Choroid plexus epithelial cell (primary cell): ENCODE measurements at regions not wholly inside any gene's neighbourhood (a gene's known extent, or its start where the extent isn't known, plus 50 kb on each side); places are given as distances from the start of the nearest gene placed in this dataset.
A peak's percentile ranks its signal among the peaks of the same experiment; 100 is the strongest.

ENCODE experiments used
- DNase-seq: peaks from one replicate; pipeline ENCODE4 v3.0.0-alpha.2; 2010; ENCODE audit warnings: low read depth
- H3K4me3 ChIP-seq: 2 replicates; pipeline ENCODE4 v1.5.1; 2011; ENCODE audit warnings: low read depth, mild to moderate bottlenecking, control low read depth, low read length, moderate library complexity
- TF ChIP-seq, protein P1 (sequence below): conservative IDR thresholded peaks from 2 replicates; pipeline ENCODE4 v1.5.1; 2011; ENCODE audit warnings: low read depth, mild to moderate bottlenecking, control low read depth, inconsistent platforms, low read length, moderate library complexity

DNA sequence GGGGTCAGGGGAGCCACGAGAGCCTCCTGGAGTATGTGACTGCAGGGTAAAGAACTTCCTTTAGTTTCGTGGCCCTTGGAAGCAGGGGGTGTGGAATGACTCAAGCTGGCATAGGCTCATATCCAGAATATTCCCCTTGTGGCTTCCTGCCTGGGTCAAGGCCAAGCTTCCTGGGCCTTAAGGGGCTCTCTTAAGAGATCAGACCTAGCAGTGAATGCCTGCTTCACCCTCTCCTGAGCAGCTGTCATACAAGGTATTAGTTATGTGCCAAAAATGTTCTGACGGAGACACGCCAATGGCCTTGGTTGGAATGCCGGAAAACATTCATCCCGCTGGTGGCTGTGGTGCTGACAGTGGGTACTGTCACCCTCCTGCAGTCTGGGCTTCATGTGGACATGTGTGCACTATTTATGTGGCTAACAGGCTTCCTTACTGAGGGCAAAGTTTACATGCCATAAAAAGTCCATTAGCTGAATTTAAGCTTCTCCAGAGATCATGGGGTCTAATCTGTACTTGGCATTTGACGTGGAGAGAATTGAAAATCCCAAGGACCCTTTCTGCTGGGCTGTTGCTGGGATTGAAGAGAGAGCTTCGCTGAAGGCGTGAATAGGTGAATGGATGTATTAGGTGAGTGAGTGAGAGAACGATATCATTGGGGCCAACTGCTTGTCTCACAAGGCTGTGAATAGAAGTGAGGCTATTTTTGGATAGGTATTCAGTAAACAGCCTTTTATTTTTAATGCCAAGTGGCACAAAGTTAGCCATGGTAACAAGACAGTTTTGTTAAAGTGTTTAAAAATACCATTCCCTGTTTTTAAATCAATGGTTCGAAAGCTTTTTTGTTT, 156.8 kb downstream of the MACROH2A1 start:
- H3K4me3 ChIP-seq, result no peak overlapping the region
- no peak for DNase-seq
- TF ChIP-seq, protein P1, sequence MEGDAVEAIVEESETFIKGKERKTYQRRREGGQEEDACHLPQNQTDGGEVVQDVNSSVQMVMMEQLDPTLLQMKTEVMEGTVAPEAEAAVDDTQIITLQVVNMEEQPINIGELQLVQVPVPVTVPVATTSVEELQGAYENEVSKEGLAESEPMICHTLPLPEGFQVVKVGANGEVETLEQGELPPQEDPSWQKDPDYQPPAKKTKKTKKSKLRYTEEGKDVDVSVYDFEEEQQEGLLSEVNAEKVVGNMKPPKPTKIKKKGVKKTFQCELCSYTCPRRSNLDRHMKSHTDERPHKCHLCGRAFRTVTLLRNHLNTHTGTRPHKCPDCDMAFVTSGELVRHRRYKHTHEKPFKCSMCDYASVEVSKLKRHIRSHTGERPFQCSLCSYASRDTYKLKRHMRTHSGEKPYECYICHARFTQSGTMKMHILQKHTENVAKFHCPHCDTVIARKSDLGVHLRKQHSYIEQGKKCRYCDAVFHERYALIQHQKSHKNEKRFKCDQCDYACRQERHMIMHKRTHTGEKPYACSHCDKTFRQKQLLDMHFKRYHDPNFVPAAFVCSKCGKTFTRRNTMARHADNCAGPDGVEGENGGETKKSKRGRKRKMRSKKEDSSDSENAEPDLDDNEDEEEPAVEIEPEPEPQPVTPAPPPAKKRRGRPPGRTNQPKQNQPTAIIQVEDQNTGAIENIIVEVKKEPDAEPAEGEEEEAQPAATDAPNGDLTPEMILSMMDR, result no peak

DNA sequence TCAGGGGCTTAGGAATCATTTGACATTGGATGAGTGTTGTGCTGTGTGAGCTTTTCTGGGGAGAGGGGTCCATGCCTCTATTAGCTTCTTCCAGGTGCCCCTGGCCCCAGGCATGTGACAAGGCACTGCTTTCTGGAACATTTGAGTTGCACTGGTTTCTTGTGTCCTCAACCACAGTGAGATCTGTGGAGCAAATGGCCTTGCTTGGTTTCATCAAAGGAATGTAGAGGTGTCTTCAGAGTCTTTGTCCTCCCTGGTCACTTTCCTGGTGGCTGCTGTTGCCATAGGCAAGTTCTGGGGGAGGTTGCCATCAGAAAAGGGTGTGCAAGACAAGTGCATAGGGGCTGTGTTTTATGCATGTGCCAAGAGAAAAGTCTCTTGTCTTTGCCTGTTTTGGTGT, 157.5 kb downstream of the MACROH2A1 start:
- H3K4me3 ChIP-seq, result no peak overlapping the region
- no peak for DNase-seq
- TF ChIP-seq, protein P1, result no peak

DNA sequence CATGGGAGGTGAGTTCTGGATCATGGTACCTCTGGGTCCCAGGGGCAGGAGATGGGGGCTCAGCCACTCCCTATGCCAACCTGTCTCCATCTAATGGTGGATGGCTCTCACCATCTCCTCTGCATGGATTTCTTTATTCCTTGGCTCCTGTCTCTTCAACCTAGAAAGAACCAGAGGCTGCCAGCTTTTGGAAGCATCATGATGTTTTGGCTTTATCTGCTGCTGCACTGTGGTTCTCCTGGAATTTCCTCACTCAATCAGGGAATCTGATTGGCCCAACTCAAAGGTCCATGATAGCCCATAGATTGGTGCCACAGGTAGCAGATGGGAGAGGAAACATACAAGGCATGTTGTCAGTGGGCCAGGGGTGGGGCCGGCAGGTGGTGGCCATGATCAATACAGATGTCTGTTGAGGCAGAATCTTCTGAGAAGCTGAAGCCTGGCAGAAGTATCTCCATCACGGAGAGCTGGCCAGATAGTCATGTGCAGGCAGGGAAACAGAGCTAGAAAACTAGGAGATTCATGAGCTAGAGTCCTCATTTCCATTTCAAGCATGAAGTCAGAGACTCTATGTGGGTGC, 158.2 kb downstream of the MACROH2A1 start:
- DNase-seq, result no peak
- H3K4me3 ChIP-seq, result no peak overlapping the region
- TF ChIP-seq, protein P1, result no peak

DNA sequence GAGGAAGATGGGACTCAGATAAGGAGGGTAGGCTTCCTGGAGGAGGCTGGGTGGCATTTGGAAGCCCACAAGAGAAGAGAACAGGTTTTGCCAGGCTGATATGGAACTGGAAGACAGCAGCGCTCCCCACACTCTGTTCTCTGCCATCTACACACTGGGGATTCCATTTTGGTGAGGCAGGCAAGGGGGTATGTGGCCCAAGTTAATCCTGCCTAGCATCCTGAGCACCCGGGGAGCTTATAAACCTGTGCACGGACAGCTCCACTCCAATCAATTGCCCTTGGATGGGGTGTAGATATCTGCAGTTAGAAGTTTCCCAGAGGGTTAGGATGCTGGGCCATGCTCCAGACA, 158.8 kb downstream of the MACROH2A1 start:
- DNase-seq, result no peak
- TF ChIP-seq, protein P1, result no peak
- no peak overlapping the region for H3K4me3 ChIP-seq

DNA sequence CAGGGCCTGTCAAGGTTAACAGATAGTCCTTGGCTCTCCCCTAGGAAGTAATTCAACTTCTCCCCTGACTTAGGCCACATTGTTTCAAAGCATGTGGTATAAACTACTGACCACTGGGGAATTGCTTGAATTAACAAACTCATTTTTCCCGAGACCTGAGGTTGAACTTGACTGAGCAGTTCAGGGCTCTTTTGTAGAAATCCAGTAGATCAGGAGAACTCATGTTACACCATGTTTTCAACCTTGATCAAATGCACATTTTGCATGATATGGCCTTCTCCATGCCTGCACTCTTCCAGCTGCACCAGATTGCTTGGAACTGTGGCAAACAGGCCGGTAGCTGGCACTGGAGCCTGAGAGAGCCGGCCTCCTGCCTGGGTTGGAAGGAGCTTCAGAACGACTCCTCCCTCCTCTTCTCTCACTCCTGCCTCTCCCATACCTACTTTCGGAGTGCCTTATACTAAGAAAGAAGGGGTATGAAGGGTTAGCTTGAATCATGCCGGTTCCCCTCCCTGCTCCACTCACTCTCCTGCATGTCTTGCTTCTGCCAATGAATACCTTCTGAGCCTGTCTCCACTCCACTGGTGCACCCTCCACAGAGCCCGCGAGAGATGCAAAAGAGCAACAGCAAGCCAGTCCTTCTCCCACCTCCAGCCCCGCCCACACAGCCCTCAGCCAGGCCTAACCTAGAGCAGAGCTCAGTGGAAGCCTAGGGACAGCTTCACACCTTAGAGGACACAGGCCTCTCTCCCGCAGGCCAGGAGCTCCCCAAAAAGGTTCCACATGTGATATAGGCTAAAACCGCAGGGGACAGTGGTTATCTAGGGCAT, 159.4 kb downstream of the MACROH2A1 start:
- DNase-seq, result peak; percentile 73
- no peak overlapping the region for H3K4me3 ChIP-seq
- TF ChIP-seq, protein P1, result no peak

DNA sequence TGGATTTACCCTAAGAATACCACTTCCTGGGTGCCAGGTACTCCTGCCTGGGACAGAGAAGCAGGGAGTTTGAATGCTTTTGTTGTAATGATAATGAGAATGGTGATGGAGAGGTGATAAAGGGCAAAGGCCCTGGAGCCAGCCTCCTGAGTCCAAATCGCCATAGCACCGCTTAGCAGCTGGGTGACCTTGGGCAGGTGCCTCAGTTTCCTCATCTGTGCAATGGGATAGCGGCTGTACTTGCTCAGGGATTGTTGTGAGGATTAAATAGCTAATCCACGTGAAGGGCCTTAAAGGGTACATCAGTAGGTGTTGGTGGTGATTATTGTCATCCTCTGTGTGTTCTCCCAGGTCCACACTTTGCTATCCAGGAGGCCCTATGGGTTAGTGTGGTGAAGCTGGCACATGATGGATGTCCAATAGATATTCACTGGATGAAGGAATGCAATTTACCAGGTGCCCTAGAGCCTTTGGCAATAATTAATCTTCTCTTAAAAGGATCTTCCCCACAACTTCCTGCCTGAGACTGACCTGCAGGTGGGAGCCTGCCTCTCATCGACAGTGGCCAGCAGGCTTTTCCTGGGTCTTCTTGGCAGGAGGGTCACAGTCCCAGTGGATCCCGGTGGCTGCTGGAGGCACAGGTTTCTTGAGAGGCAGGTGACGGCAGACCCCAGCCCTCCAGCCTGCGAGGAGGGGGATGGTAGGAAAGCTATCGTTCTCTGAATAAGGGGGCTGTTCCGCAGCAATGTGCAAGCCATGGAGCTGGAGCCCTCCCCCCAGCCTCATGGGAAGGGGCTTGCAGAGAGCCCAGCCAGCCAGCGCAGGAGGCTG, 160.2 kb downstream of the MACROH2A1 start:
- no peak overlapping the region for H3K4me3 ChIP-seq
- TF ChIP-seq, protein P1, result no peak
- no peak for DNase-seq
